Esophagus squamous epithelium (tissue), 4 donors: ENCODE measurements at regions not wholly inside any gene's neighbourhood (a gene's known extent, or its start where the extent isn't known, plus 50 kb on each side); places are given as distances from the start of the nearest gene placed in this dataset.

Experiments used
- POLR2A ChIP-seq, 4 donors: fragments of 450-650 bp; IDR thresholded peaks; one replicate each; pipeline ENCODE4 v1.6.1; 2017; ENCODE audit warnings: antibody characterized with exemption in 4 of 4, mild to moderate bottlenecking in 4 of 4, moderate library complexity in 3 of 4
- TF ChIP-seq, protein P1 (sequence below), 6 experiments: fragments of 450-650 bp in 4 of 6; fragments of 200-600 bp in 2 of 6; sonication (generic) in 2 of 6; IDR thresholded peaks; one replicate each; pipeline ENCODE4 v1.5.1; 2016 to 2019; ENCODE audit warnings: antibody characterized with exemption in 6 of 6, mild to moderate bottlenecking in 4 of 6, moderate library complexity in 4 of 6

DNA sequence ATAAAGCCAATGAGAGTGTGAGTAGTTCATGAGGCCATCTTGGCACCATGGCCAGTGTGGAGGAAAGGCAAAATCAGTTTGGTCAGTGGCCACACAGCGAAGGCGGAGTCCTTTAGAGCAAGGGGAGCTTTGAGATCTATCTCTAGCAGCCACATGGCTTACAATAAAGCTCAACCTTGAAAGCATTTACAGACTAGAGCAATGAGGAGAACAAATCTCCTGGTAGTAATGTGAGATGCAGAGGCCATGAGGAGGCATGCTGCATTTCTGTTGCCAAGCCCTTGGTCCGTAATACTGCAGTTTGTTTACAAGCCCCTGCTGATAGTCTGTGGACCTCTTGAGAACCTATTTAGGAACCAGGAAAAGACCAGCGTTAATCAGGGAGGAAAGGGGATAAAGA lies 381.5 kb upstream of the C2CD4B start:
- TF ChIP-seq, protein P1, sequence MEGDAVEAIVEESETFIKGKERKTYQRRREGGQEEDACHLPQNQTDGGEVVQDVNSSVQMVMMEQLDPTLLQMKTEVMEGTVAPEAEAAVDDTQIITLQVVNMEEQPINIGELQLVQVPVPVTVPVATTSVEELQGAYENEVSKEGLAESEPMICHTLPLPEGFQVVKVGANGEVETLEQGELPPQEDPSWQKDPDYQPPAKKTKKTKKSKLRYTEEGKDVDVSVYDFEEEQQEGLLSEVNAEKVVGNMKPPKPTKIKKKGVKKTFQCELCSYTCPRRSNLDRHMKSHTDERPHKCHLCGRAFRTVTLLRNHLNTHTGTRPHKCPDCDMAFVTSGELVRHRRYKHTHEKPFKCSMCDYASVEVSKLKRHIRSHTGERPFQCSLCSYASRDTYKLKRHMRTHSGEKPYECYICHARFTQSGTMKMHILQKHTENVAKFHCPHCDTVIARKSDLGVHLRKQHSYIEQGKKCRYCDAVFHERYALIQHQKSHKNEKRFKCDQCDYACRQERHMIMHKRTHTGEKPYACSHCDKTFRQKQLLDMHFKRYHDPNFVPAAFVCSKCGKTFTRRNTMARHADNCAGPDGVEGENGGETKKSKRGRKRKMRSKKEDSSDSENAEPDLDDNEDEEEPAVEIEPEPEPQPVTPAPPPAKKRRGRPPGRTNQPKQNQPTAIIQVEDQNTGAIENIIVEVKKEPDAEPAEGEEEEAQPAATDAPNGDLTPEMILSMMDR (IDR thresholded peaks at IDR 0.05): no peak
- no peak for TF ChIP-seq POLR2A (IDR thresholded peaks at IDR 0.05)
